Gastrocnemius medialis (tissue), 4 donors: ENCODE measurements at regions not wholly inside any gene's neighbourhood (a gene's known extent, or its start where the extent isn't known, plus 50 kb on each side); places are given as distances from the start of the nearest gene placed in this dataset.

Experiments used
- CTCF ChIP-seq, 5 experiments: fragments of 450-650 bp in 3 of 5; fragments of 200-600 bp in 2 of 5; sonication (generic) in 2 of 5; IDR thresholded peaks in 4 of 5; conservative IDR thresholded peaks in 1 of 5; 1 replicate in 4 of 5; 2 replicates in 1 of 5; pipeline ENCODE4 v1.5.1; 2016 to 2019; ENCODE audit warnings: antibody characterized with exemption in 5 of 5, mild to moderate bottlenecking in 3 of 5, moderate library complexity in 3 of 5
- POLR2A ChIP-seq, 2 donors: fragments of 450-650 bp; IDR thresholded peaks; one replicate each; pipeline ENCODE4 v1.6.1; 2017; ENCODE audit warnings: antibody characterized with exemption in 2 of 2, mild to moderate bottlenecking in 2 of 2, moderate library complexity in 2 of 2

GRCh38 chr2:216787851-216788540, 71.9 kb downstream of the TNP1 start:
- TF ChIP-seq CTCF (IDR thresholded peaks at IDR 0.05 in 4 of 5, conservative IDR thresholded peaks at IDR 0.05 in 1 of 5) (no peak), POLR2A (IDR thresholded peaks at IDR 0.05) (no peak)
